Fibroblast of skin of left quadriceps (primary cell): ENCODE measurements at regions not wholly inside any gene's neighbourhood (a gene's known extent, or its start where the extent isn't known, plus 50 kb on each side); places are given as distances from the start of the nearest gene placed in this dataset.
"Not testable (repeated sequence)": the region's sequence is repeated elsewhere in the genome, so short reads cannot be mapped to it uniquely, and the experiment has no call there.

Source experiments
- DNase-seq, 2 experiments: peaks; one replicate each; pipeline ENCODE4 v3.0.0-alpha.2; 2013; ENCODE audit warnings: low read depth in 2 of 2

- no peak for DNase-seq
Observed at GRCh38 chr15:31487811-31488436, 161.3 kb downstream of the KLF13 start.

- DNase-seq, result peak; percentile 69 to 70
Observed at GRCh38 chr15:31488437-31489204, 162.0 kb downstream of the KLF13 start.

GRCh38 chr15:31489281-31489680 lies 162.6 kb downstream of the KLF13 start:
- no peak for DNase-seq

GRCh38 chr15:31489801-31490646 lies 163.4 kb downstream of the KLF13 start:
- DNase-seq, result peak; percentile 34 to 37

- no peak for DNase-seq
Observed at GRCh38 chr15:31494786-31495185, 168.2 kb downstream of the KLF13 start.

- DNase-seq, result no peak
Observed at GRCh38 chr15:31495281-31495680, 168.6 kb downstream of the KLF13 start.

- no peak for DNase-seq
Observed at GRCh38 chr15:31497838-31498237, 171.2 kb downstream of the KLF13 start.

GRCh38 chr15:31498329-31498728 lies 171.7 kb downstream of the KLF13 start:
- DNase-seq, result no peak

- no peak for DNase-seq
Observed at GRCh38 chr15:31498756-31499155, 172.1 kb downstream of the KLF13 start.

- no peak for DNase-seq
Observed at GRCh38 chr15:31499236-31499952, 172.8 kb downstream of the KLF13 start.

GRCh38 chr15:31499953-31500765 lies 173.5 kb downstream of the KLF13 start:
- no peak for DNase-seq

GRCh38 chr15:31500766-31501449 lies 174.3 kb downstream of the KLF13 start:
- no peak for DNase-seq

- DNase-seq, result no peak
Observed at GRCh38 chr15:31501536-31502157, 175.0 kb downstream of the KLF13 start.

GRCh38 chr15:31502541-31503229 lies 176.1 kb downstream of the KLF13 start:
- DNase-seq, result no peak

GRCh38 chr15:31503256-31503655 lies 176.6 kb downstream of the KLF13 start:
- DNase-seq, result no peak

GRCh38 chr15:31503758-31504461 lies 177.3 kb downstream of the KLF13 start:
- DNase-seq, result no peak

GRCh38 chr15:31504462-31504839 lies 177.8 kb downstream of the KLF13 start:
- no peak for DNase-seq

- DNase-seq, result not testable (repeated sequence)
Observed at GRCh38 chr15:31507573-31507972, 180.9 kb downstream of the KLF13 start.

- no peak for DNase-seq
Observed at GRCh38 chr15:31508656-31509055, 182.0 kb downstream of the KLF13 start.
